ENCODE measurements at regions not wholly inside any gene's neighbourhood (a gene's known extent, or its start where the extent isn't known, plus 50 kb on each side); places are given as distances from the start of the nearest gene placed in this dataset.

- no peaks in the 10 kb centered on the region for H3K4me1 ChIP-seq (ENCODE audit: insufficient read depth)
- H3K36me3 ChIP-seq (replicated peaks; ENCODE audit: insufficient read depth, low read depth) = no peaks in the 10 kb centered on the region
- no peak overlapping the region for H3K4me3 ChIP-seq
- TF ChIP-seq EZH2 (IDR thresholded peaks at IDR 0.05; ENCODE audit: borderline replicate concordance) (no peak), CTCF (IDR thresholded peaks at IDR 0.05; ENCODE audit: poor library complexity) (no peak), EZH2phosphoT487 (IDR thresholded peaks at IDR 0.05; ENCODE audit: low read depth, severe bottlenecking, unreplicated experiment) (no peak)
- no peaks in the 10 kb centered on the region for H3K9me3 ChIP-seq (ENCODE audit: low read depth)
- H3K27me3 ChIP-seq = no peaks in the 10 kb centered on the region
- no peak overlapping the region for H3K27ac ChIP-seq
- H3K79me2 ChIP-seq = no peaks in the 10 kb centered on the region
- H3K9me2 ChIP-seq (replicated peaks; ENCODE audit: insufficient read depth) = no peaks in the 10 kb centered on the region
- no peaks in the 10 kb centered on the region for H4K20me1 ChIP-seq (ENCODE audit: insufficient read depth, poor library complexity, severe bottlenecking)
- no peak overlapping the region for H3K4me2 ChIP-seq
- WGBS (ENCODE audit: low lambda C conversion rate, missing lambda C conversion rate) = 85% methylated on average over 23 of the region's 23 CpGs
- DNase-seq (ENCODE audit: low spot score) = no peak
- no peak overlapping the region for H2AFZ ChIP-seq
Measured at GRCh38 chr1:213772128-213773063, 215.4 kb upstream of the PROX1 start.

- no peaks in the 10 kb centered on the region for H4K20me1 ChIP-seq (ENCODE audit: insufficient read depth, poor library complexity, severe bottlenecking)
- H3K4me1 ChIP-seq (ENCODE audit: insufficient read depth) = no peaks in the 10 kb centered on the region
- H3K27ac ChIP-seq = no peak overlapping the region
- no peaks in the 10 kb centered on the region for H3K36me3 ChIP-seq (replicated peaks; ENCODE audit: insufficient read depth, low read depth)
- no peaks in the 10 kb centered on the region for H3K9me3 ChIP-seq (ENCODE audit: low read depth)
- TF ChIP-seq EZH2 (IDR thresholded peaks at IDR 0.05; ENCODE audit: borderline replicate concordance) (no peak), EZH2phosphoT487 (IDR thresholded peaks at IDR 0.05; ENCODE audit: low read depth, severe bottlenecking, unreplicated experiment) (no peak), CTCF (IDR thresholded peaks at IDR 0.05; ENCODE audit: poor library complexity) (no peak)
- no peaks in the 10 kb centered on the region for H3K79me2 ChIP-seq
- H3K4me3 ChIP-seq = no peak overlapping the region
- H3K27me3 ChIP-seq = no peaks in the 10 kb centered on the region
- no peaks in the 10 kb centered on the region for H3K9me2 ChIP-seq (replicated peaks; ENCODE audit: insufficient read depth)
- WGBS (ENCODE audit: low lambda C conversion rate, missing lambda C conversion rate) = 93% methylated on average over 1 of the region's 1 CpG
- no peak overlapping the region for H3K4me2 ChIP-seq
- DNase-seq (ENCODE audit: low spot score) = no peak
- no peak overlapping the region for H2AFZ ChIP-seq
Measured at GRCh38 chr1:213773975-213774374, 213.8 kb upstream of the PROX1 start.

- Histone ChIP-seq H4K20me1 (ENCODE audit: insufficient read depth, poor library complexity, severe bottlenecking) (no peaks in the 10 kb centered on the region), H3K4me1 (ENCODE audit: insufficient read depth) (peaks cover 4% of the 10 kb centered on the region), H3K36me3 (replicated peaks; ENCODE audit: insufficient read depth, low read depth) (no peaks in the 10 kb centered on the region), H3K27me3 (no peaks in the 10 kb centered on the region), H3K79me2 (no peaks in the 10 kb centered on the region), H3K9me2 (replicated peaks; ENCODE audit: insufficient read depth) (no peaks in the 10 kb centered on the region), H2AFZ (no peak overlapping the region), H3K4me2 (no peak overlapping the region), H3K4me3 (no peak overlapping the region), H3K9me3 (ENCODE audit: low read depth) (no peaks in the 10 kb centered on the region), H3K27ac (no peak overlapping the region)
- 80% methylated on average over 5 of the region's 5 CpGs for WGBS (ENCODE audit: low lambda C conversion rate, missing lambda C conversion rate)
- TF ChIP-seq EZH2 (IDR thresholded peaks at IDR 0.05; ENCODE audit: borderline replicate concordance) (no peak), CTCF (IDR thresholded peaks at IDR 0.05; ENCODE audit: poor library complexity) (no peak), EZH2phosphoT487 (IDR thresholded peaks at IDR 0.05; ENCODE audit: low read depth, severe bottlenecking, unreplicated experiment) (no peak)
- DNase-seq (ENCODE audit: low spot score) = no peak
Measured at GRCh38 chr1:213776969-213777368, 210.8 kb upstream of the PROX1 start.

Measured in hepatocyte (in vitro differentiated cells).